Embryonic facial prominence (tissue), 1 donor: ENCODE measurements at regions not wholly inside any gene's neighbourhood (a gene's known extent, or its start where the extent isn't known, plus 50 kb on each side); places are given as distances from the start of the nearest gene placed in this dataset.

ENCODE experiments used
- DNase-seq: peaks from one replicate; pipeline ENCODE4 v3.0.0-alpha.2; 2016; ENCODE audit errors: extremely low spot score

GRCh38 chrX:126886997-126887396 lies 67.5 kb downstream of the PRR32 start:
- DNase-seq: no peak

- no peak for DNase-seq
Observed at GRCh38 chrX:126900937-126901336, 81.4 kb downstream of the PRR32 start.

- DNase-seq: no peak
Observed at GRCh38 chrX:126929071-126929470, 109.5 kb downstream of the PRR32 start.

- no peak for DNase-seq
Observed at GRCh38 chrX:126967225-126967624, 147.7 kb downstream of the PRR32 start.

- DNase-seq: no peak
Observed at GRCh38 chrX:126982158-126982557, 162.6 kb downstream of the PRR32 start.

- no peak for DNase-seq
Observed at GRCh38 chrX:126985027-126985426, 165.5 kb downstream of the PRR32 start.

- DNase-seq: no peak
Observed at GRCh38 chrX:126985981-126986380, 166.5 kb downstream of the PRR32 start.

- no peak for DNase-seq
Observed at GRCh38 chrX:126994032-126994600, 174.6 kb downstream of the PRR32 start.

- DNase-seq: no peak
Observed at GRCh38 chrX:127011629-127012028, 192.1 kb downstream of the PRR32 start.

- no peak for DNase-seq
Observed at GRCh38 chrX:127025013-127025412, 205.5 kb downstream of the PRR32 start.

GRCh38 chrX:127030016-127030748 lies 210.7 kb downstream of the PRR32 start:
- no peak for DNase-seq

GRCh38 chrX:127037159-127037558 lies 217.6 kb downstream of the PRR32 start:
- no peak for DNase-seq

GRCh38 chrX:127038065-127038464 lies 218.5 kb downstream of the PRR32 start:
- DNase-seq: no peak

GRCh38 chrX:127057891-127058619 lies 238.5 kb downstream of the PRR32 start:
- DNase-seq: no peak

GRCh38 chrX:127085939-127086338 lies 266.4 kb downstream of the PRR32 start:
- no peak for DNase-seq

- DNase-seq: no peak
Observed at GRCh38 chrX:127112726-127113125, 293.2 kb downstream of the PRR32 start.

GRCh38 chrX:127124871-127125270 lies 305.3 kb downstream of the PRR32 start:
- peak; percentile 6 for DNase-seq

- DNase-seq: no peak
Observed at GRCh38 chrX:127128282-127128681, 308.8 kb downstream of the PRR32 start.

- DNase-seq: no peak
Observed at GRCh38 chrX:127129510-127129909, 310.0 kb downstream of the PRR32 start.

- DNase-seq: no peak
Observed at GRCh38 chrX:127138218-127138617, 318.7 kb downstream of the PRR32 start.

- DNase-seq: no peak
Observed at GRCh38 chrX:127177966-127178365, 358.4 kb downstream of the PRR32 start.

- DNase-seq: no peak
Observed at GRCh38 chrX:127187095-127187494, 367.6 kb downstream of the PRR32 start.

- no peak for DNase-seq
Observed at GRCh38 chrX:127190381-127190780, 370.9 kb downstream of the PRR32 start.
